Natural killer cell (primary cell): ENCODE measurements at regions not wholly inside any gene's neighbourhood (a gene's known extent, or its start where the extent isn't known, plus 50 kb on each side); places are given as distances from the start of the nearest gene placed in this dataset.

ENCODE experiments used
- ATAC-seq, 3 donors: fragments of 150-1000 bp in 2 of 3; fragments of 200-7000 bp in 1 of 3; cut with Tn5 transposase; 1 replicate in 1 of 3; 2 replicates in 2 of 3; pipeline ENCODE4 v1.10.0; 2021; ENCODE audit warnings: mild to moderate bottlenecking in 2 of 3, moderate library complexity in 2 of 3
- DNase-seq, 2 donors: peaks; one replicate each; pipeline versions ENCODE4 v3.0.0 to v3.0.0-alpha.2; 2013 to 2021; ENCODE audit warnings: mixed read lengths in 1 of 2
- H3K27ac ChIP-seq: one replicate; pipeline ENCODE4 v1.5.1; 2013; ENCODE audit warnings: mild to moderate bottlenecking, low read length
- H3K27me3 ChIP-seq: one replicate; pipeline ENCODE4 v1.6.1; 2013; ENCODE audit warnings: low read length; ENCODE audit not compliant: control insufficient read depth, insufficient read depth
- H3K36me3 ChIP-seq: one replicate; pipeline ENCODE4 v1.6.1; 2013; ENCODE audit warnings: low read length; ENCODE audit not compliant: control insufficient read depth, insufficient read depth
- H3K4me1 ChIP-seq: one replicate; pipeline ENCODE4 v1.6.1; 2013; ENCODE audit warnings: low read length; ENCODE audit not compliant: control insufficient read depth, insufficient read depth
- H3K4me3 ChIP-seq: one replicate; pipeline ENCODE4 v1.5.1; 2013; ENCODE audit warnings: low read length
- H3K9me3 ChIP-seq: one replicate; pipeline ENCODE4 v1.6.1; 2013; ENCODE audit warnings: low read length; ENCODE audit not compliant: control insufficient read depth, insufficient read depth
- H3K27ac Mint-ChIP-seq, 2 donors: one replicate each; pipeline ENCODE4 v1.8.0; 2022; ENCODE audit warnings: mild to moderate bottlenecking in 2 of 2, mixed read lengths in 2 of 2, moderate library complexity in 1 of 2
- H3K27me3 Mint-ChIP-seq, 2 donors: one replicate each; pipeline ENCODE4 v1.8.0; 2022; ENCODE audit warnings: low read depth in 2 of 2, mixed read lengths in 2 of 2
- H3K36me3 Mint-ChIP-seq: one replicate; pipeline ENCODE4 v1.8.0; 2022; ENCODE audit warnings: mixed read lengths
- H3K4me1 Mint-ChIP-seq, 2 donors: one replicate each; pipeline ENCODE4 v1.8.0; 2022; ENCODE audit warnings: mixed read lengths in 2 of 2
- H3K4me3 Mint-ChIP-seq: one replicate; pipeline ENCODE4 v1.8.0; 2022; ENCODE audit warnings: mild to moderate bottlenecking, moderate library complexity, mixed read lengths
- H3K9me3 Mint-ChIP-seq, 2 donors: one replicate each; pipeline ENCODE4 v1.8.0; 2022; ENCODE audit warnings: mixed read lengths in 2 of 2
- CTCF ChIP-seq: fragments of 200-600 bp; IDR thresholded peaks from one replicate; pipeline ENCODE4 v1.8.0; 2022; ENCODE audit warnings: antibody characterized with exemption
- WGBS: methylation state at CpG from one replicate; pipeline ENCODE4 v1.1.7; 2013; ENCODE audit warnings: missing lambda C conversion rate; ENCODE audit not compliant: insufficient coverage; 5-methylcytosine and 5-hydroxymethylcytosine counted together
- intact Hi-C: fragments of 100-400 bp; cut with micrococcal nuclease; formaldehyde crosslinking; loops from one replicate; pipeline ENCODE4 v1.14.2; 2022

GRCh38 chr6:87908978-87909811 is 138.4 kb upstream of the SPACA1 start:
- H3K27me3 ChIP-seq = peaks cover 30% of the 10 kb centered on the region
- Mint-ChIP-seq H3K27ac (no peak overlapping the region), H3K4me1 (peaks cover 31% of the 10 kb centered on the region in 2 donors), H3K36me3 (peaks cover 7% of the 10 kb centered on the region), H3K4me3 (no peak overlapping the region), H3K9me3 (no peaks in the 10 kb centered on the region), H3K27me3 (peaks cover 46 to 74% of the 10 kb centered on the region in 2 donors)
- intact Hi-C loops = no loop called here
- H3K36me3 ChIP-seq = no peaks in the 10 kb centered on the region
- no peak overlapping the region for H3K27ac ChIP-seq
- no peak for TF ChIP-seq CTCF
- H3K9me3 ChIP-seq = no peaks in the 10 kb centered on the region
- ATAC-seq = no peak
- no peak for DNase-seq
- WGBS = 89% methylated on average over 6 of the region's 6 CpGs
- H3K4me1 ChIP-seq = peaks cover 7% of the 10 kb centered on the region
- no peak overlapping the region for H3K4me3 ChIP-seq

DNA sequence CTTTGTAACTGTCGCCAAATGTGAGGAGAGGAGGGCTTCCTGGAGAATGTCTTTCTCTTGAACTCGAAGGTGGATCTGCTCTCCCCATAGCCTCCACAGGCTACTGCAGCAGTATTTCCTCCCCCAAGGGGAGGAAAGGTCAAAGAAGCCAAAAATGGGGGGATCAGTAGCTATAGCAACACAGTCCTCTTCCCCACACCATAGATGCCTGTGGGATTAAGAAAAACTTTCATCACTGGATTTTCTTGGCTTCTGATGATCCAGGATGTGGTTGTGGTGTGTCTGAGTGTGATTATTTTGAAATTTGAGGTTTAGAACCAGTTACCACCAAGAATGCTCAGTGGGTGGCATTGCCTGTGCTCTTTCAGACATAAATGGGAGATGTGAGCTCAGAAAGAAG is 140.1 kb upstream of the SPACA1 start:
- H3K36me3 Mint-ChIP-seq = peaks cover 7% of the 10 kb centered on the region
- 80% methylated on average over 1 of the region's 2 CpGs for WGBS
- Histone ChIP-seq H3K27me3 (peaks cover 27% of the 10 kb centered on the region), H3K4me3 (no peak overlapping the region), H3K9me3 (no peaks in the 10 kb centered on the region), H3K36me3 (no peaks in the 10 kb centered on the region), H3K4me1 (peaks cover 7% of the 10 kb centered on the region), H3K27ac (no peak overlapping the region)
- intact Hi-C loops = loop anchor here (1.0 kb wide), 1 partner anchor 18 kb away; no protein-coding TSS in a partner anchor
- peaks cover 31% of the 10 kb centered on the region in 2 donors for H3K4me1 Mint-ChIP-seq
- ATAC-seq = peak; percentile 73 to 95 (median 84)
- H3K27ac Mint-ChIP-seq = peak overlapping the region in 1 of 2 donors; percentile 64
- no peak for TF ChIP-seq CTCF
- H3K4me3 Mint-ChIP-seq = peak overlapping the region; percentile 17
- peaks cover 41 to 71% of the 10 kb centered on the region in 2 donors for H3K27me3 Mint-ChIP-seq
- peak in 1 of 2 donors; percentile 57 for DNase-seq
- no peaks in the 10 kb centered on the region for H3K9me3 Mint-ChIP-seq

DNA sequence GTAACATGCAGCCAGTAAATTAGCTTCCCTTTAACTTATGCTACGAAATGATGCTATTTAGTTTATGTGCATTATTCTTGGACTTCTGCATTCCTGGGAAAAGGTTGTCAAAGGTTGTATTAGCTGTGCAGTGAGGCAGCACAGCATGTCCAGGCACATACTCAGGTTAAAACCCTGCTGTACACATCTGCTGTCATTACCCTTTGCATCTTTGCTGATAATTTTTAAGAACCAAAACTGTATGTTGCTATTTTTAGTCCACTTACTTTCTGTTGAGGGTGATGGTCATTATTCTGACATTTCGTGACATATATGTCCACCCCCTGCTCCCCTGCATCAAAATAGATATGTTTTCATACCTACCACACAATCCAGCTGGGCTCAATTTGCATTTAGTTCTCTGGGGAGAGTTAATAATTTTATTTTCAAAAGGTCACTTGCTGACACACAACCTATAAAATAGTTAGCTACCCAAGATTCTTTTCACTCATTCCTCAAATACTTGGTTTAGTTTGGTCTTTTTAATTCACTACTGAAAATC is 142.5 kb upstream of the SPACA1 start:
- H3K9me3 Mint-ChIP-seq = no peaks in the 10 kb centered on the region
- no peaks in the 10 kb centered on the region for H3K36me3 Mint-ChIP-seq
- H3K4me3 ChIP-seq = no peak overlapping the region
- WGBS = 80% methylated on average over 1 of the region's 2 CpGs
- H3K4me1 Mint-ChIP-seq = peaks cover 28 to 31% of the 10 kb centered on the region in 2 donors
- H3K27ac ChIP-seq = no peak overlapping the region
- no peak for TF ChIP-seq CTCF
- H3K27ac Mint-ChIP-seq = no peak overlapping the region
- peaks cover 7% of the 10 kb centered on the region for H3K4me1 ChIP-seq
- no peaks in the 10 kb centered on the region for H3K36me3 ChIP-seq
- H3K27me3 Mint-ChIP-seq = peaks cover 20 to 61% of the 10 kb centered on the region in 2 donors
- DNase-seq = no peak
- H3K9me3 ChIP-seq = no peaks in the 10 kb centered on the region
- intact Hi-C loops = no loop called here
- peaks cover 20% of the 10 kb centered on the region for H3K27me3 ChIP-seq
- no peak overlapping the region for H3K4me3 Mint-ChIP-seq
- ATAC-seq = no peak
